ACHN (cell line): ENCODE measurements at regions not wholly inside any gene's neighbourhood (a gene's known extent, or its start where the extent isn't known, plus 50 kb on each side); places are given as distances from the start of the nearest gene placed in this dataset.
"Not testable (repeated sequence)": the region's sequence is repeated elsewhere in the genome, so short reads cannot be mapped to it uniquely, and the experiment has no call there.

Source experiments
- DNase-seq: peaks from one replicate; pipeline ENCODE4 v3.0.0-alpha.2; 2015
- in situ Hi-C: cut with HindIII; loops from 2 replicates; pipeline ENCODE4 v1.10.0; 2017; ENCODE audit warnings: low sequenced_read_pairs, low pct_ligation_motif_present, low pct_unique_long_range_greater_than_20kb

DNA sequence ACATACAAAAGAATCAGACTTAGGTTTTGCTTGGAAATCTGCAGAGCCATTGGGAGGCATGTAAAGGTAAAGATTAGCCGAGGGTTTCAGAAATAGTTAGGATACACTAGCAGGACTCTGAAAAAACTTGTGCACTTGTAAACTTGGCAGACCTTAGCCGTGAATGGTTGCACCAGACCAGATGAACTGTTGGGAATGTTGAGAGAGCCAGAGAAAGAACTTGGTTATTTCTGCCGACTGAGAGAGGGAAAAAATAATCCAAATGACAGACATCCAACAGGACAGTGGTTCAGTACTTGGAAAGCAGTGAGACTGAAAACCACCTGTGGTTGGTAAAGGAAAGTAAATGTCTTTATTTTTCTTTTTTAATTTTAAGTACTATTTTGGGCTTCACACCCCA is 222.5 kb upstream of the DDHD1 start:
- in situ Hi-C loops: no loop called here
- DNase-seq: no peak

DNA sequence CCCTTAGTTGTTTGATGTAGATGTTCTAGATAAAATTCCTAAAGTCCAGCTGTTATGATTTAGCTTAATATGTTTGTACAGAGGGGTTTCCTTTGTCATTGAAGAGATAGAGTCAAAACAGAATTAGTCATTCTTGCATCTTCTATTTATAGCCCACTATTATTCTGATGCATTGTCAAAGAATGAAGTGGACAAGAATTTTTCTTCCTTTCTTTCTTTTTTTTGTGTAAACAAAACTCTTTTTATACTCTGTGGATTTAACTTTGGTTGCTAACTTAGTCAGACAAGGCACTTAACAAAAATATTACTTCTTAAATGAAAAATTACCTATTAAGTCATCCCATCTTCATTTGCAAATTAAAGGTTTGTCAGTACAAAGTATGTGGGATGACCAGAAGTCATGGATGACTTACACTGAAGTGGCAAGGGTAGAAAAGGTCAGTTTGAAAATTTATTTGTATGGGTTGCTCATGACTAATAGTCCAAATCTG is 215.6 kb upstream of the DDHD1 start:
- in situ Hi-C loops: no loop called here
- no peak for DNase-seq

DNA sequence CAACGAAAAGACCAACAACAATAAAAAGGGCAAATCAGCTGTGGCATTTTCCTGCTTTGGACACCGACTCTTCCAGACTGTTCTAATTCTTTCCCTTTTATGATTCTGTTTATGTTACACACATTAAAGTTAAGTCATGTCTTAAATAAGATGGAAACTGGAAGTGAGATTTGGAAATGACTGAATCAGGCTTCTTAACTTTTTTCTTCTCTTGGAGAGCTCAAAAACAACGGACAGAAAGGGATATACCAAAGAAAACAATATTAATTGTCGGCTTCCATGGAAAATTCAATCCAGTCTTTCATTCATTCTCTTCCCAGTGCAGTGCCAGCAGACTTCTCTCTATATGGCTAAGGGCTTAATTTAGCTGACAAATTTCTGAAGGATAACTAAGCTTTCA is 214.9 kb upstream of the DDHD1 start:
- in situ Hi-C loops: no loop called here
- no peak for DNase-seq

DNA sequence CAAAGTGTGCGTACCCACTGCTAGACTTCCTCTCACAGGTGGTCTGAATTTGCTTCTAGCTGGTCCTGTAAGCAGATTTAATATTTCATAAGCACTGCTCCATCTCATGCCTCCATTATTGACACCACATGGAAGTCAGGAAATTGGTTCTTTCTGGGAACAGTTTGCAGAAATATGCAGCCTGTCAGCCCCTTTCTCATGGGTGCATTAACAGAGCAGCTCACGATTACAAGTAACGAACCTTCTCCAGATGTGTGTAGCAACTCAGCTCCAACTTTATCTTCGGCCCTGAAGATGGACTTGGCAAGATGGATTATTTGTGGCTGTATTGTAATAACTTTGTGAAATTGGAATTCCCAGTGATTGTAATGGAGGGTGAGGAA is 214.5 kb upstream of the DDHD1 start:
- no peak for DNase-seq
- in situ Hi-C loops: no loop called here

DNA sequence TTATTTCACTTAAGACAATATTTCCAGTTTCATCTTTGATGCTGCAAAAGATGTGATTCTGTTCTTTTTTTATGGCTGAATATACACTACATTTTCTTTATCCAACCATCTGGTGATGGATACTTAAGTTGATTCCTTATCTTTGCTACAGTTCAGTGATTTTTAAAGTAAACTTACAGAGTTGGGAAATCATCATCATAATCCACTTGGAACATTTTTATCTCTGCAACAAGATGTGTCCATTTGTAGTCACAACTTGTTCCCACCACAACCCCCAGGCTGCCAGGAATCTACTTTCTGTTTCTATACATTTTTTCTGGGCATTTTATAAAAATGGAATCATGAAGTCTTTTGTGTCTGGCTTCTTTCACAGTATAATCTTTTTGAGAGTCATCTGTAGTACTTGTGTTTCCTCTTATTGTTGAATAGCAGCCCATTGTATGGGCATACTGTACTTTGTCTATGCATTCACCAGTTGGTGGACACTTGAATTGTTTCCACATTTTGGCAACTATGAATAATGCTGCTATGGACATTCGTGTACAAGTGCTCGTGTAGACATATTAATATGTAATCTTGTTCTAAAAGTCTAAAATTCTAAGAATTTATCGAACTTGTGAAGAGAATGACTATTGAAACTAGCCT is 212.5 kb upstream of the DDHD1 start:
- in situ Hi-C loops: no loop called here
- DNase-seq: no peak

DNA sequence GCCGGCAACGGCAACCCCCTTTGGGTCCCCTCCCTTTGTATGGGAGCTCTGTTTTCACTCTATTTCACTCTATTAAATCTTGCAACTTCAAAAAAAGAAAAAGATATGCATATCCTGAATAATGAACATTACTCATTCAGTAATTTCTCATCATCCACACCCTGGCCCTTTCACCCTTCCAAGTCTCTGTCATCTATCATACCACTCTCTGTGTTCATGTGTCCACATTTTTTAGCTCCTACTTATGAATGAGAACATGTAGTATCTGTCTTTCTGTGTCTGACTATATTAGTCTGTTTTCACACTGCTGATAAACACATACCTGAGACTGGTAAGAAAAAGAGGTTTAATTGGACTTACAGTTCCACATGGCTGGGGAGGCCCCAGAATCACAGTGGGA is 209.8 kb upstream of the DDHD1 start:
- DNase-seq: not testable (repeated sequence)

DNA sequence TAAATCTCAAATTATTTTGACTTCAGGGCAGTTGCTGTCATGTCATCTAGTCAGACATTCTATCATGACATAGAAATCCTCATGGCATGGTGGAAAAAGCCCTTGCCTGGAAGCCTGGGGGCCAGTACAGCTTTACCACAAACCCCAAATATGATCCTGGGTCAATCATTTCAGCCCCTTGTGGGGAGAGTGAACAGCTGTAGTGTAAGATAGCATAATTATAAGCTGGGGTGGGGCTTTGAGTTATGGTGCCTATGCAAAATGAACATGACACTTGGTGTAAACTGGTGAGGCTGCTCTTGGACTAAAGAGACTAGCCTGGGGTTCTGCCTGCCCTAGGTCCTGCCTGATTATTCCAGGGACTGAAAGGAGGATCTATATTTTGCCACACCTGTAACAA is 207.7 kb upstream of the DDHD1 start:
- in situ Hi-C loops: no loop called here
- DNase-seq: no peak

More for the DNA sequence above, 209.8 kb upstream of the DDHD1 start:
- in situ Hi-C loops: not testable (repeated sequence)

DNA sequence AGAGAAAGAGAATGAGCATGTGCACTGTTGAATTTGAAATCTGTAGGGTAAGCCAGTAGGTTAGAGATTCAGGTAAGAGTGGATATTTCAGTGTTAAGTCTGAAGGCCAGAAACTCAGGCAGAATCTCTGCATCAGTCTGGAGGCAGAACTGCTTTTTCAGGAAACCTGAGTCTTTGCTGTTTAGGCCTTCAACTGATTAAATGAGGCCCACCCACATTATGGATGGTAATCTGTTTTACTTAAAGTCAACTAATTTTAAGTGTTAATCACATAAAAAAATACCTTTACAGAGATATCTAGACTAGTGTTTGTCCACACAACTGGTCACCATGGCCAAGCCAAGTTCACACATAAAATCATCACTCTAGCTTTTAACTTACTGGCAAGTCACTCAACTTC is 205.0 kb upstream of the DDHD1 start:
- in situ Hi-C loops: no loop called here
- DNase-seq: no peak

DNA sequence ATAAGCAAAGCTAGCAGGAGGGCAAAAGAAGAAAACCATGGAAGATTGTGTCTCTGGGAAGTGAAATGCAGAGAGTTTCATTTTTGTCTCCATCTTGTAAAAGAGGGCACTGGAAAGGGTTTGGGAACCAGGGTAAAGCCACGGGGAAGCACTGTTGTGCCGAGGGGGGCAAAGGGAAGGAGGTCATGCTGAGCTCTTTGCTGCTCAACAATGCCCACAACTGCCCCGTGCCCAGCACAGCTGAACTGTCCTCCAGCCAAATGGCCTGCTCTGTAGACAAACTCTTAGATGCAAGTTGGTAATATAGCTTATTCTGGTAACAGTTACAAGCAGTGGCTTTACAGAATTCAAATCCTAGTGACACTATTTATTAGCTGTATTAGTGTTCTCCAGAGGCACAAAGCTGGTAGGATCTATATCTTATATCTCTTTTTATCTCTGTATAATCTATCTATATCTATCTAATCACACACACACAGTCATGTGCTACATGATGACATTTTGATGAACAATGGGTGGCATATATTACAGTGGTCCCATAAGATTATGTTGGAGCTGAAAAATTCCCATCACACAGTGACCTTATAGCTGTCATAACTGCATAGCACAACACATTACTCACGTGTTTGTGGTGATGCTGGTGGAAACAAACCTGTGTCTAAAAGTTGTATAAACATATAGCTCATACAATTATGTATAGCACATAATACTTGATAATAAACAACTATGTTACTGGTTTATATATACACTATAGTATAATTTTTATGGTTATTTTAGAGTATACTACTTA is 203.4 kb upstream of the DDHD1 start:
- in situ Hi-C loops: no loop called here
- no peak for DNase-seq

DNA sequence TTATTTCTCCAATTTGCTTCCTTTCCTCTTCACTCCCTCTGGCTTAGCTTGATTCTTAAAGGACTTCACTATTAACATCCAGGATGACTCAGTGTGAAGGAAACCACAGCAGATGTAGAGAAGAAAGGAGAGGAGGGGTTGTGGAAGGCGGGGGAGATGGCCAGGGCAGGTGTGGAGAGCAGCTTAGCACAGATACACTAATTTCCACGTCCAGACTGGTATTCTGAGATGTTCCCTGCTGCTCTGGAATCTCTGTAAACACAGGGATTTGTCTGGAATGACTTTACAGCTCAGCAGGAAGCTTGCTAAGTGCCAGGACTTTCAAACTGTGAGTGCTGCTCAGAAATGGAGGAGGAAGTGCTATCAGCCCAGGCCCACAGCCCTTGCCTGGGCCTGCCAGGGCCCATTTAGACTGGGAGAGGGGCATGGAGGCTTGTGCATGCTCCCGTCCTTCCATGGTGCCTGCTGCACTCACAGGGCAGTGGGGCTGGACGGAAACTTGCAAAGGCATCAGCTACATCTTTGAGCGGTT is 202.5 kb upstream of the DDHD1 start:
- in situ Hi-C loops: no loop called here

DNA sequence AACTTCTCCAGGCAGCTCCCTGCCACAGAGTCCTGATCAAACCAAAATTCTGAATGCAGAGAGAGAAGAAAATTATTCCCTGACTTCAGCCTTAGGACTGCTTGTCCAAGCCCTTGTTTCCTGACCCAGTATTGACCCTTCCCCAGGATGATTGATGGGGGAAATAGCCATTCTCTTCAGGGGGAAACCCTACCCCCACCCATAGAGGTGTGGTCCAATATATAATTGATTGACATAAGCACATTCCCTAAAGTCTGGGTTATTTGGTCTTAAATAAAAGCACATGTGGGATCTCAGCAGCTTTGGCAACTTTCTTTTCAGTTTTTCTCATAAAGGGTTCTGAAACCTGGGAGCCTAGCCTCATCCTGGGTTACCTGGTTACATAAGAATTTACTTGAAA is 201.2 kb upstream of the DDHD1 start:
- no peak for DNase-seq
- in situ Hi-C loops: no loop called here

More for the DNA sequence above, 202.5 kb upstream of the DDHD1 start:
- DNase-seq: peak; percentile 14

DNA sequence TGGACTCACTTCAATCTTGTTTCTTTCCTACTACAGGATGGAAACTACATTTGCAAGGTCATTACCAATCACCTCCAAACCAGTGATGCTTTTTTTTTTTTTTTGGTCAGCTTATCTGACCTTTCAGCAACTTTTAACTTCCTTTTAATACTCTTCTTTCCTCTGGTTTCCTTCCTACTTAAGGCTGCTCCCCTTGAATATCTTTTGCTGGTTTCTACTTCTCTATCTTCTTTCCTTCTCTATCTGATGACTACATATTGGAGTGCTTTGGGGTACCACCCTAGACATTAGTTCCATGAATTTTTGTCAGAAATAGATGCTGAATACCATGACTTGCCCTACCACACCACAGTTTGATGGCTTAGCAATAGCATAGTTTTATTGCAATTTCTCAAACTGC is 197.7 kb upstream of the DDHD1 start:
- DNase-seq: no peak

DNA sequence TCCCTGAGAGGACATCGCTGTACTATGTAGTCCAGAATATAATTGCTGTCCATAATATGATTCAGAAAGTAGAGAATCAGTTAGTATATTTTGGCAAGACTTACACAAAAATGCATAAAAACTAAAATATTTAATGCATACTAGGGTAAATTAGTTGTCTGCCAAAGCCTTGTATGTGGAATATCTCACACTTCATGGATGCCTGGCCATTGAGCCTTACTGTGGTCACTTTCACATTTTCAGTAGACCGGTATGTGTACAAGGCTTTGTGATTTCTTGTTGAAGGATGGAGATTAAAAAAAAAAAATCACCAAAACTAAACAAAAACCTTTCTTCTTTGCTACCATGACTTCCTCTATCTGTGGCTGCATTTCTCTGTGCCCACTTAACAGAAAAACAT is 197.3 kb upstream of the DDHD1 start:
- in situ Hi-C loops: no loop called here
- no peak for DNase-seq

More for the DNA sequence above, 197.7 kb upstream of the DDHD1 start:
- in situ Hi-C loops: no loop called here

DNA sequence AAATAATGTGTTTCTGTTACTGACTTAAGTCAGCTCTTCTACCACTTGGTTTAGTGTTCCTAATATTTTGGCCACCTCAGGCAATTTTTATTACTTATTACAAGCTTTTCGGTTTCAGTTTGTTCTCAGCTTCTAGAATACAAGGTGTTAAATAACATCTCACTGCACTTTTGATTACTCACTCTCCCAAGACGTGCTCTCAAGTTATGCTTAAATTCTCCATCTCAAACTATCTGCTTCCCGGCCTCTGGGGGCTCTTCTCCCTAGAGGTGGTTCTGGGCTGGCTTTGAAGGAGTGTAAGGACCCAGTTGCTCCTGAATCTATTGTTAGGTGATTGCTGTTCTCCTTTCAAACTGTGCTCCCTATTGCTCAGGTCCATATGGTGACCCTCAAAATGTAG is 193.9 kb upstream of the DDHD1 start:
- in situ Hi-C loops: no loop called here
- no peak for DNase-seq

DNA sequence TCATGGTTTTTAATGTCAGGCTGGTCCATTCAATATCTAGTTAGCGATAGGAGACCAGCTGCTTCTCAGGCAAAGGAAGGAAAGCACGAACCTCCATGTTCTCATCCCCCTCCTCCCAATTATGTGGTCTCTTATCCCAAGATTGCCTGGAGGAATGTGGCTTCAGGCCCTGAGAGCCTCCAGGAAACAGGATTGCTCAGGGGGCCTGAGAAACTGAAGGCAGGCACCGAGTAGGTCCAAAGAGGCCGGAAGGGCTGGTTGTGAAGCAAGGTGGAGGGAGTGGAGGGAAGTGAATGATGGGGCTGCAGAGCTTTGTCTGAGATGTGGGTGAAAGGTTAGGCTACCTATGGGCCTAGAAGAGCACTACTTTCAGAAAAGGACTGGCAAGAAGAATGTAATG is 188.2 kb upstream of the DDHD1 start:
- in situ Hi-C loops: no loop called here

DNA sequence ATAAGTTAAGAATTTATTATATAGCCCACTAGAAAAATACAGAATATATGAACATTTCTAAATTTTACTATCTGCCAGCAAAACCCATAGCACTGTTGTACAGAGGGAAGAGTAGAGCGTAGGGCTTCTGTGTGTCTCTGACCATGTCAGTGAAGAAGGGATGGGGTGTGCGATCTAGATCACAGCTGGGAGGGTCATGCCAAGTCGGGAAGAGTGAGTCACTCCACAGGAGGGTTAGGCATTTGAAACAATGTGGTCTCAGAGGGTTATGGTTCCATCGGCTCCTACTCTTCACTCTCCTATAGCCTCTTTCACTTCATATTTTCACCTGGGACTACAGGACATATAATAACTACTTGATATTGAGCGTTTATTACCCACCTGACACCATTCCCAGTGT is 185.1 kb upstream of the DDHD1 start:
- in situ Hi-C loops: no loop called here
- DNase-seq: no peak

More for the DNA sequence above, 188.2 kb upstream of the DDHD1 start:
- no peak for DNase-seq

DNA sequence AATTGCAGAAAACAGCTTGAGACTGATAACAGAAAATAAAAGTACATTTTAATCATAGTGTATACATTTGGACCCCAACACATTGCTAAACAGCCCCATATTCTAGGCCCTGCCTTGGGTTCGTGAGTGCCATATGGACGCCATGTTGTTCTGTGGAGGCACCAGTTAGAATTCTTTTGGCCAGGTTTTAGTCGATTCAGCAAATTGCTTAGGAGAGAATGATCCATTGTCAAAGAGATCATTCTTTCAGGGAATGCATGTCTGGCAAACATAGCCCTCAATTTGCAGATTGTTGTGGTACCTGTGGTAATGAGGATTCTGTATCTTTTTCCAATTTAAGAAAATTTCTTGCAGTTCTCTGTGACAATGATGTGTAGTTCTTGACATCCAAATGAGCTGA is 183.6 kb upstream of the DDHD1 start:
- in situ Hi-C loops: no loop called here

DNA sequence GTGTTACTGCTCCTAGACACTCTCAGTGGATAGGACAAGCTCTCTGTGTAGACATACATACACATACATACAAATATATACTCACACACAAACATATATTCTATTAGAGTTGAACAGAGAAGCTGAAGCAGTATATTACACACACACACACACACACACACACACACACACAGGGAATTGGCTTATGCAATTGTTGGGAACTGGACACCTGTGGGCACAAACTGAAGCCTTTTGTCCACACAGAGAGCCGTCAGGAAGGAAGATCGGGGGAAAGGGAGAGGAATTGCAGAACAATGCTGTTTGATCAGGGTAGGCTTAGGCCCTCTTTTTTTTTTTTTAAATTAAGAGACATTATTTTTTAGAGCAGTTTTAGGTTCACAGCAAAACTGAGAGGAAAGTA is 180.7 kb upstream of the DDHD1 start:
- in situ Hi-C loops: no loop called here
- no peak for DNase-seq

More for the DNA sequence above, 183.6 kb upstream of the DDHD1 start:
- no peak for DNase-seq

DNA sequence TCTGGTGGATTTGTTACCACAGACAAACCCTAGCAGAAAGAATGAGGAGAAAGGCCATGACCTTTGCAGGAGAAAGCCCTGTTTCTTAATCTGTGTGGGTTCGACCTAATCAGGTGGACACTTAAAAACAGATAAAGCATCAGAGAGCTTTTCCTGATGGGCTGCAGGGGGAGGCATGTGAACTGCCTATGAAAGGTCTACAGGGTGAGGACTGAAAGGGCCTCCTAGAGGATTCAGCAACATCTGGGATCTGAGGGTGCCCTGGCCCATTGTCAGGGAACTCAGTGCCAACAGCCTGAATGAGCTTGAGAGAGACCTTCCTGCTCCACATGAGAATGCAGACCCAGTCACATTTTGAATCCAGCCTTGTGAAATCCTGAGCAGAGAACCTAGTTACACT is 178.8 kb upstream of the DDHD1 start:
- no peak for DNase-seq
- in situ Hi-C loops: no loop called here

DNA sequence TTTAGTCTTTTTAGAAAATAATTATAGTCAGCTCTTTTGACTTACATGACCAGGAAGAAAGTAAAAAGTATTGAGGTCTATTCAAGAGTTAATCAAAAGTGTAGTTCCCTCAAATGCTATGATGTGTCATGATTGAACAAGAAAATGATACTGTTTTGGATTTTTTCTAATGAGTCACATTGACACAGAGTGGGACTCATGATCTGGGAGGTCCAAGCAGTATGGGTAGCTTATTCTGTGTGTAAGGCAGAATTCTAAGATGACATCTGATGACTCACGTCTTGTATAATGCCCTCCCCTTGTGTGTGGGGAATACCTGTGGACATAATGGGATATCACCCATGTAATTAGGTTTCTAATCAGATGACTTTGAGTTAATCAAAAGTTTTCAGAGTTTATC is 178.1 kb upstream of the DDHD1 start:
- no peak for DNase-seq
- in situ Hi-C loops: no loop called here
